TTC549 (cell line): ENCODE measurements at regions not wholly inside any gene's neighbourhood (a gene's known extent, or its start where the extent isn't known, plus 50 kb on each side); places are given as distances from the start of the nearest gene placed in this dataset.
A peak's percentile ranks its signal among the peaks of the same experiment; 100 is the strongest.
"Not testable (repeated sequence)": the region's sequence is repeated elsewhere in the genome, so short reads cannot be mapped to it uniquely, and the experiment has no call there.

Source experiments
- FAIRE-seq: peaks from 2 replicates; lab custom pipeline; 2012; peaks lifted over from hg19 to GRCh38; lab: Jason Lieb, UNC

DNA sequence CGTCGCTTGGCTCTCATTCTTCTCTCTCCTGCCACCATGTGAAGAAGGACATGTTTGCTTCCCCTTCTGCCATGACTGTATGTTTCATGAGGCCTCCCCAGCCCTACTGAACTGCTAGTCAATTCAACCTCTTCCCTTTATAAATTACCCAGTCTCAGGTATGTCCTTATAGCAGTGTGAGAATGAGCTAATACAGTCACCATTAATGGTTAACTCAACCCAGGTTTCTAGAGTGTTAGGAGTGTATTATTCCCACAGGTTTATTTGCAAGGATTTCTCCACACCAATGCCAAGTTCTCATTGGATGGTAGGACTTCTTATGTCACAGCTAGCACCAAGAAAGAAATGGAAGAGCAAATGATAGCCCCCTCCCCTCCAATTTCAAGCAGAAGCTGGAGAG lies 71.9 kb downstream of the DYNAP start:
- FAIRE-seq, result no peak

DNA sequence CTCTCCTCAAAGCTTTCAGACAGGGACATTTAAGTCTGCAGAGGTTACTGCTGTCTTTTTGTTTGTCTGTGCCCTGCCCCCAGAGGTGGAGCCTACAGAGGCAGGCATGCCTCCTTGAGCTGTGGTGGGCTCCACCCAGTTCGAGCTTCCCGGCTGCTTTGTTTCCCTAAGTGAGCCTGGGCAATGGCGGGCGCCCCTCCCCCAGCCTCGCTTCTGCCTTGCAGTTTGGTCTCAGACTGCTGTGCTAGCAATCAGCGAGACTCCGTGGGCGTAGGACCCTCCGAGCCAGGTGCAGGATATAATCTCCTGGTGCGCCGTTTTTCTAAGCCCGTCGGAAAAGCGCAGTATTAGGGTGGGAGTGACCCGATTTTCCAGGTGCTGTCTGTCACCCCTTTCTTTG lies 78.7 kb downstream of the DYNAP start:
- not testable (repeated sequence) for FAIRE-seq

DNA sequence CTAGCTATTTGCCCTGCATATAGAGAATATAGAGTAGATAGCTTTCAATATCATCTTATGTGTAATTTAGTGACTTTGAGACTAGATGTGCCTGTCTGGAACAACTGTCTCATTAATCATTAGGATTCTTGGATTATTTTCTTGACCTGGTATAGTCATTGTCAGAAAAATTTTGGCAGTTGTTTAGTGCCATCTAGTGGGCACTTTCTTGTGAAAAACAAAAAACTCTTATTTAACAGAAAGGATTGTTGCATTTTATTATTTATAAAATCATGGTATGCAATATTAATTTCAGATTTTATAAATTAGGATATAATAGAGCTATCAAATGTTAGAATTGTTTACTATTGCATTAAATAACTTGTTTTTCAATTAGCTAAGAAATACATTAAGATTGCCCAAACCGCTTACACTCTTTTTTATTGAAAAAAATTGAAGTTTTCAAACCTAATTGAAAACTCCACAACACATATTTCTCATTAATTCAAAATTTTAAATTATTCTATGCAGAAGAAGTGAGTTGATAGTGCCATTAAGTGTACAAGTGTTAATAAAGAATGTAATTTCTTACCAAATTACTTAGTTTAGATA lies 80.3 kb downstream of the DYNAP start:
- peak; percentile 73 for FAIRE-seq

DNA sequence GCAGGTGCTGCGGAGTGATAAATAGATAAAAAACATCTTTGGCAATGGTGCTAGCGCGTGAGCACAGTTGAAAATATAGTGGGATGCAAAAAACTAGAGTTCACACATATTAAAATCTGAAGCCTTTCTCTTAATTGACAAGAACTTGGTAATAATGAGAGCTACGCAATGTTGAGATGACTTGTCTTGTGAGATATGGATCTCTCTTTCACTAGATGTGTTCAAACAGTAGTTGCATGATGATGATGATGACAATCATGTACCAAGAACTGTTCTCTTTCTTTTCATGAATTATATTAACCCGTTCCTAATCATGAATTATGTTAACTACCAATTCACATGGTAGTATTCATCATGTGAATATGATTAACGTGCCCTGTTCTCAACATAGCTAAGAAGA lies 81.1 kb downstream of the DYNAP start:
- no peak for FAIRE-seq

DNA sequence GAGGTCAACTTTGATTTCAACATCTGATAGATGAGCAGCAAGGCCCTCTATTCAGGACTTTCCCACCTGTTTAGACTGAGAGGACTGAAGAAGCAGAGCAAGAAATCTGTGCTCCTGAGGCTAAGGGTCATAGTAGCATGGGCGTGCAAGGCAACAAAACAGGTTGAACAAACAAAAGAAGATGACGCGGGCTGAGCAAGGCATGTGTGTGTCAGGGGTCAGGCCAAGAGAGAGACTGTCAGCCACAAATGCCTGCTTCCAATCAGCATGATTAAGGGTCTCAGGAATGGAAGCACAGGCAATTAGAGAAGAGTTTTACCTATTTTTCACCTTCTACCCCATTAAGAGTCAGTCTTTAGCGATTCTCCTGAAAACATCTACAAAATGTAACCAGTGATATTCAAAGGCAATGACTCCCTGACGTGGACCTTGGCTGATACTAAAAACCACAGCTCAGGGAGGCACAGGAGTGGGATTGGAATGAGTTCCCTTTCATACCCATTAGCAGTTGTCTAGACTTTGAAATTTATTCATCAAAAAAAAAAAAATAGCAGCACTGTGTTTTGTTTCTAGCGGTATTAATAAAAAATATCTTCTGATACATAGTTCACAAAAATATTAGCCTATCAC lies 81.9 kb downstream of the DYNAP start:
- FAIRE-seq, result no peak

GRCh38 chr18:54673936-54674335 lies 82.9 kb downstream of the DYNAP start:
- no peak for FAIRE-seq

DNA sequence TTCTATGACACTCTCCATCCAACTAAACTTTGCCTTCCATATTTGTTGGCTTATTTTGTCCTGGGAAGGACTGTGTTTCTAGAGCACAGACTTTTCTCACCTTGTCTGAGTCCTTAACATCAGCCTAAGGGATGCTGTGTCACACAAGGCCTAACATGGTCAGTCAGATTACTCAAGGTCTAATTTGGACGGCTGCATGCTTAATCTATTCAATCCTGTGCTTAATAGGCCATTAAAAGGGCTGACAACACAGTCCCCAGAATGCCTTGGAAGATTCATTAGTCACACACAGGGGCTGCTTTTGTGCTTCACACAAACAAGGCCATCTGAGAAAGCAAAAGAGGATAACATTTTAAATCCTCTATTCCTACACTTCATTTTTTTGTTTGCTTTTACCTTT lies 84.0 kb downstream of the DYNAP start:
- no peak for FAIRE-seq

- no peak for FAIRE-seq
These were observed 88.5 kb downstream of the DYNAP start for GRCh38 chr18:54679318-54680149.

- no peak for FAIRE-seq
These were observed 93.7 kb downstream of the DYNAP start for GRCh38 chr18:54684784-54685183.

GRCh38 chr18:54689319-54689718 lies 98.3 kb downstream of the DYNAP start:
- FAIRE-seq, result no peak

- FAIRE-seq, result no peak
These were observed 99.2 kb downstream of the DYNAP start for GRCh38 chr18:54690198-54690597.

DNA sequence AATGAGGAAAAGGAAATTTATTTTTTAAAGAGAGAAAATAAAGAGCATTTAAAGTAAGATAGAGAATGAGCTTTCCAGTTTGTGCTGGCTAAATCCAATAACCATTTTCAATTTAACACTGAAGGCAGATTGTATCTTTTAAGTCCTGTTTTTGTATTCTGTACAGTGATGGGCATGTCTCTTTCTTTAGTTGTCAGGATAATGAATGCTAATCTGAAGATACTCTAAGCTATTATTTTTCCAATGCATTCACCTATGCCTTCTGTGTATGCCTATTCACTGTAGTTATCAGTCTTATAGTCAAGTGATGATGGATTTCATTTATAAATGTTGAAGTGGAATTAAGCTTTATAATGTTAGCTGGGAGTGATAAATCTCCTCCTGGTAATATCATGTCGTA lies 101.4 kb downstream of the DYNAP start:
- no peak for FAIRE-seq

DNA sequence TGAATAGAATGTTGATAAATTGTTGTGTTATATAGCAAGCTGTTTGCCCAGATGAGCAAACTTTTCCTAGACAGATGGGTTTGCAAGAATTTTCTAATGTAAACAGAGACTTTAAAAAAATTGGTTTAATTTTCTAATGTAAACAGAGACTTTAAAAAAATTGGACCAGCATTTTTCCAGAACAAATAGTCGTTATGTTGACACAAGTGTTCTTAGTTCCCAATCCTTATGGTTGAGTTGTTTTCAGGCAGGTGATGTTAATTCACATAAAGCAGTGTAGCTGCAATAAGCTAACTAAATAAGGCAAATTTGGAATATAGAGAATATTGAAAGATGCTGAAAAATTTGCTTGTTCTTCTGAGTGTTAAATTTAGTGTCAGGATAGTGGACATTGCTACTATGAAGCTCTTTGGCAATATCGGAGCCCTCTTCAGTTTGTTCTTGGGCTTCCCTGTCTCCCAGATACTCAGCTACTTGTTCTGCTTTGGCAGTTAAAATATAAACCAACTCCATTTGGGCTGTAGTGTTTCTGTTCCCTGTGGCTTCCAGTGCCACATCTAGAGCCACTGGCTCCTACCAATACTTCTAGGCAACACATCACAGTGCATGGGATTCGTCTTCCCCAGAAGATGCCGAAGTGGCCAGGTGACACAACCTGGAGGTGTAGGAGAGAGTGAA lies 105.7 kb downstream of the DYNAP start:
- FAIRE-seq, result no peak

DNA sequence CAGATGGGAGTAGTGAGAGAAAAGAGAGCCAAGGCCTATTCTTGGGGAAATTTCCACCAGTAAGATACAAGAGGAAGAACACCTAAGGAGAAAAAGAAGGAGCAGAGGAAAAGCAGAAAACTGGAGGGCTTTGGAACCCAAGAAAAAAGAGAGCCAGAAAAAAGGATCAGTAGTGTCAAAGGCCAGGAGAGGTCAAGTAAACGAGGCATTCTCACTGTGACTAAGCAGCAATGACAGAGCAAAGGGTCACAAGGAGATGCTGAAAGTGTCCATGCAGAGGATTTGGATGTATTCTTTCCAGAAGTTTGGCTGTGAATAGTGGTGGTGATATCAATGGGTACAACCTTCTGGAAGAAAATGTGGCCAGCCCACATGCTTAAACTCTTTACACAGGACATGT lies 109.5 kb downstream of the DYNAP start:
- no peak for FAIRE-seq

DNA sequence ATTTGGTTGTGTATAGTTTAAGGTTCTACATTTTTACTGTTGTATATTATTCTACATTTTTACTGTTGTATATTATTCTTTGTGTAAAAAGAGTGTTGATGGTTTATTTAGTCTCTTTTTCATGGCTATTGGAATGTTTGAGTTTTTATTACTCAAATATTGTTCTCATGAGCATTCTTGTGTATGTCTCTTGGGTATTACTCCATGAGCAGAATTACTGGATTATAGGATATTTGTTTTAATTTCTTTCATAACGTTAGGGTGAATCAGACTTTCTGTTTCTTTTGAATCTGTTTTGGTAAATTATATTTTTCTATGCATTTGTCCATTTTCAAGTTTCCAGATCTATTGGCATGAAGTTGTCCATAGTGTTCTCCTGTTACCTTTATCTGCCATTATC lies 111.6 kb downstream of the DYNAP start:
- FAIRE-seq, result no peak

DNA sequence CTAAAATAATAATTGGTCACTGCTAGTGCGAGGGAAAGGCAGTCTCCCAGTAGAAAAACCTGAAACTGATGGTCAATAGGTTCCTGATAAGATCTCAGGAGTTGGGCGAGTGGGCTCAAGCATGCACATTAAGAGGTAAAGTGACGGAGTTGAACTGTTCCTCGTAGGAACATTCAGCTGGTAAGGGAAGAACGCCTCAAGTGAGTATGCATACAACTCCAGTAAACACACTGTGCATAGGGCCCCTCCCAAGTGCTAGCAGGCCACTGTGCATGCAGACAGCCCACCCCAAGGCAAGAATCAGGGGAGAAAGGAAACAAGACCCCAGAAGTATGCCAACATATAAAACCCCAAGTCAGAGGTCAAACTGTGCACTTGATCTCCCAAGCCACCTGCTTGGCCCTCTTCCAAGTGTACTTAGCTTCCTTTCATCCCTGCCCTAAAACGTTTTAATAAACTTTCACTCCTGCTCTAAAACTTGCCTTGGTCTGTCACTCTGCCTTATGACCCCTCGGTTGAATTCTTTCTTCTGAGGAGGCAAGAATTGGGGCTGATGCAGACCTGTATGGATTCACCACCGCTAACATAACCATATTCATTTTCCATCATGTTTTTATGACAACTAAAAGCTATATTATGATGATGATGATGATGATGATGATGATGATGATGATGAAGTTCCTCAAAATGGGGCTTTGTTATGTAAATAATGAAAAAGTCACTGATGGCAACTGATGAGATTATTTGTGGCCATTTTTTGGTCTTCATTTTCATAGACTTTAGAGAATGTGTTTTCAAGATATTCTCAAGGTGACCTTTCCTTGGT lies 118.0 kb upstream of the RAB27B start:
- no peak for FAIRE-seq

- no peak for FAIRE-seq
These were observed 117.4 kb upstream of the RAB27B start for GRCh38 chr18:54710900-54711281.

DNA sequence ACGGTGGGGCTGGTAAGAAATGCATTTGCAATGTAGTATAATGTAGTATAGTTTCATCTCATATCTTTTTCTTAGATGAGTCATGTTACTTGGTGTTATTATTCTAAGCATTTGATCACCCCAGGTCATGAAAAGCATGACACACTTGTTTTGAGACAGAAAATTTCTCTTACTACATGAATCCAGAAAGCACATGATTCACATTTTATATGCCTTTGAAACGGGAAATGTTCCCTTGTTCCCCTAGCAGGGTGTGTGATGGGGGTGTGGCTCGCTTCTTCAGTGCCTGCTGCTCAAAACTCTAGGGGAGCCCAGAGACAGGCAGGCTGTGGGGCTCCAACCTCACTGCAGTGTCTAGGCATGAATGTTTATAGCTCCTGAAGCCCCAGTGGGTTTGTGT lies 116.0 kb upstream of the RAB27B start:
- FAIRE-seq, result no peak

GRCh38 chr18:54712758-54713157 lies 115.5 kb upstream of the RAB27B start:
- FAIRE-seq, result no peak

- FAIRE-seq, result no peak
These were observed 114.9 kb upstream of the RAB27B start for GRCh38 chr18:54713386-54713785.

- FAIRE-seq, result no peak
These were observed 113.4 kb upstream of the RAB27B start for GRCh38 chr18:54714851-54715250.

DNA sequence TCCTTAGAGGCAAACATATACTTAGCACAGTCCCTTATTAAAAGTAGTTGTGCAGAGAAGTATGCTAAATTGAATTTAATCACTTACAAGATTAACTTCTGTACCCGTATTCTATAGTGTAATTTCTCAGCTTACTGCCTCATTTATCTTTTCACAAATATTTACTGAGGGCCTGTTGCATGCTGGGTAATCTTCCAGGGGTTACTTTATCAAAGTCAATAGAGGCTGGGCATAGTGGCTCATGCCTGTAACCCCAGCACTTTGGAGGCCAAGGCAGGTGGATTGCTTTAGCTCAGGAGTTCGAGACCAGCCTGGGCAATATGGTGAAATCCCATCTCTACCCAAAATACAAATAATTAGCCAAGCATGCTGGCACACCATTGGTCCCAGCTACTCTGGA lies 111.7 kb upstream of the RAB27B start:
- no peak for FAIRE-seq
